Midbrain (tissue), 1 donor: ENCODE measurements at regions not wholly inside any gene's neighbourhood (a gene's known extent, or its start where the extent isn't known, plus 50 kb on each side); places are given as distances from the start of the nearest gene placed in this dataset.
A peak's percentile ranks its signal among the peaks of the same experiment; 100 is the strongest.
"Not testable (repeated sequence)": the region's sequence is repeated elsewhere in the genome, so short reads cannot be mapped to it uniquely, and the experiment has no call there.

Source experiments
- DNase-seq: peaks from one replicate; lab custom pipeline; 2025; lab: John Stamatoyannopoulos, UW

- DNase-seq, result no peak
Observed at GRCh38 chr5:88092358-88092757, 176.3 kb downstream of the TMEM161B start.

GRCh38 chr5:88090506-88090905 is 178.1 kb downstream of the TMEM161B start:
- peak; percentile 13 for DNase-seq

- no peak for DNase-seq
Observed at GRCh38 chr5:88089719-88090390, 178.8 kb downstream of the TMEM161B start.

- peak; percentile 11 for DNase-seq
Observed at GRCh38 chr5:88085462-88085861, 183.2 kb downstream of the TMEM161B start.

- DNase-seq, result no peak
Observed at GRCh38 chr5:88081877-88082276, 186.8 kb downstream of the TMEM161B start.

GRCh38 chr5:88063813-88064212 is 204.8 kb downstream of the TMEM161B start:
- DNase-seq, result no peak

GRCh38 chr5:88060194-88060593 is 208.5 kb downstream of the TMEM161B start:
- DNase-seq, result no peak

GRCh38 chr5:88058625-88059024 is 210.0 kb downstream of the TMEM161B start:
- no peak for DNase-seq

- not testable (repeated sequence) for DNase-seq
Observed at GRCh38 chr5:88052468-88052867, 216.2 kb downstream of the TMEM161B start.

GRCh38 chr5:88051148-88051547 is 217.5 kb downstream of the TMEM161B start:
- no peak for DNase-seq

- DNase-seq, result no peak
Observed at GRCh38 chr5:88049737-88050136, 218.9 kb downstream of the TMEM161B start.

GRCh38 chr5:88049156-88049555 is 219.5 kb downstream of the TMEM161B start:
- DNase-seq, result peak; percentile 4

- DNase-seq, result peak; percentile 77
Observed at GRCh38 chr5:88045931-88046461, 222.6 kb downstream of the TMEM161B start.

- DNase-seq, result peak; percentile 36
Observed at GRCh38 chr5:88045165-88045564, 223.5 kb downstream of the TMEM161B start.

- DNase-seq, result no peak
Observed at GRCh38 chr5:88034520-88034919, 234.1 kb downstream of the TMEM161B start.

GRCh38 chr5:88033191-88033590 is 235.5 kb downstream of the TMEM161B start:
- no peak for DNase-seq

GRCh38 chr5:88029011-88029410 is 239.6 kb downstream of the TMEM161B start:
- no peak for DNase-seq

GRCh38 chr5:88021141-88021540 is 247.5 kb downstream of the TMEM161B start:
- no peak for DNase-seq

GRCh38 chr5:88014984-88015383 is 253.7 kb downstream of the TMEM161B start:
- DNase-seq, result not testable (repeated sequence)

GRCh38 chr5:88000877-88001276 is 267.8 kb downstream of the TMEM161B start:
- no peak for DNase-seq

GRCh38 chr5:87997662-87998061 is 271.0 kb downstream of the TMEM161B start:
- DNase-seq, result no peak

- no peak for DNase-seq
Observed at GRCh38 chr5:87966213-87966612, 302.4 kb downstream of the TMEM161B start.

GRCh38 chr5:87954121-87954520 is 314.5 kb downstream of the TMEM161B start:
- no peak for DNase-seq

- no peak for DNase-seq
Observed at GRCh38 chr5:87951661-87952060, 317.0 kb downstream of the TMEM161B start.
